Loucy (cell line): ENCODE measurements at regions not wholly inside any gene's neighbourhood (a gene's known extent, or its start where the extent isn't known, plus 50 kb on each side); places are given as distances from the start of the nearest gene placed in this dataset.

ENCODE experiments used
- H2AFZ ChIP-seq: fragments of 200-600 bp; sonication (generic); 2 replicates; pipeline ENCODE4 v1.6.0; 2016; ENCODE audit warnings: antibody characterized with exemption, mild to moderate bottlenecking, low read length, moderate library complexity
- H3F3A ChIP-seq: fragments of 200-600 bp; 2 replicates; pipeline ENCODE4 v1.6.0; 2016; ENCODE audit warnings: antibody characterized with exemption, low read depth, mild to moderate bottlenecking
- H3K27me3 ChIP-seq: fragments of 200-600 bp; sonication (generic); 2 replicates; pipeline ENCODE4 v1.6.1; 2014; ENCODE audit warnings: low read length, mild to moderate bottlenecking; ENCODE audit not compliant: insufficient read depth, poor library complexity, severe bottlenecking
- H3K36me3 ChIP-seq: fragments of 200-600 bp; sonication (generic); 2 replicates; pipeline ENCODE4 v1.6.1; 2016; ENCODE audit warnings: low read length; ENCODE audit not compliant: insufficient read depth
- H3K4me1 ChIP-seq: fragments of 200-600 bp; sonication (generic); 2 replicates; pipeline ENCODE4 v1.5.1; 2014; ENCODE audit warnings: low read length, mild to moderate bottlenecking; ENCODE audit not compliant: insufficient read depth, poor library complexity, severe bottlenecking
- H3K4me2 ChIP-seq: fragments of 200-600 bp; sonication (generic); 2 replicates; pipeline ENCODE4 v1.6.0; 2014; ENCODE audit warnings: antibody characterized with exemption, low read length, low read depth, mild to moderate bottlenecking; ENCODE audit not compliant: poor library complexity, severe bottlenecking
- H3K4me3 ChIP-seq: fragments of 200-600 bp; sonication (generic); 2 replicates; pipeline ENCODE4 v1.5.1; 2014; ENCODE audit warnings: low read length, mild to moderate bottlenecking, mixed read lengths; ENCODE audit not compliant: poor library complexity, severe bottlenecking
- H3K79me2 ChIP-seq: fragments of 200-600 bp; sonication (generic); 2 replicates; pipeline ENCODE4 v1.6.1; 2014; ENCODE audit warnings: low read length; ENCODE audit not compliant: insufficient read depth
- H3K9ac ChIP-seq: fragments of 200-600 bp; sonication (generic); 2 replicates; pipeline ENCODE4 v1.6.0; 2014; ENCODE audit warnings: mild to moderate bottlenecking, low read depth, low read length, moderate library complexity; ENCODE audit not compliant: poor library complexity, severe bottlenecking
- H3K9me2 ChIP-seq: fragments of 200-600 bp; sonication (generic); replicated peaks from 2 replicates; pipeline ENCODE4 v1.6.1; 2016; ENCODE audit warnings: low read depth, low read length, mixed read lengths
- H3K9me3 ChIP-seq: fragments of 200-600 bp; sonication (generic); 2 replicates; pipeline ENCODE4 v1.6.1; 2014; ENCODE audit warnings: mild to moderate bottlenecking, antibody characterized with exemption, low read length, low read depth; ENCODE audit not compliant: insufficient read depth
- H4K20me1 ChIP-seq: fragments of 200-600 bp; sonication (generic); 2 replicates; pipeline ENCODE4 v1.6.0; 2014; ENCODE audit warnings: antibody characterized with exemption, low read length, mild to moderate bottlenecking; ENCODE audit not compliant: insufficient read depth, poor library complexity, severe bottlenecking
- EZH2phosphoT487 ChIP-seq: fragments of 200-600 bp; IDR thresholded peaks from 2 replicates; pipeline ENCODE4 v1.6.1; 2018; ENCODE audit warnings: antibody characterized with exemption, mild to moderate bottlenecking, moderate library complexity, borderline replicate concordance
- TF ChIP-seq, protein P1 (sequence below): fragments of 200-600 bp; sonication (generic); conservative IDR thresholded peaks from 2 replicates; pipeline ENCODE4 v1.5.1; 2014; ENCODE audit warnings: mild to moderate bottlenecking, antibody characterized with exemption, low read length

DNA sequence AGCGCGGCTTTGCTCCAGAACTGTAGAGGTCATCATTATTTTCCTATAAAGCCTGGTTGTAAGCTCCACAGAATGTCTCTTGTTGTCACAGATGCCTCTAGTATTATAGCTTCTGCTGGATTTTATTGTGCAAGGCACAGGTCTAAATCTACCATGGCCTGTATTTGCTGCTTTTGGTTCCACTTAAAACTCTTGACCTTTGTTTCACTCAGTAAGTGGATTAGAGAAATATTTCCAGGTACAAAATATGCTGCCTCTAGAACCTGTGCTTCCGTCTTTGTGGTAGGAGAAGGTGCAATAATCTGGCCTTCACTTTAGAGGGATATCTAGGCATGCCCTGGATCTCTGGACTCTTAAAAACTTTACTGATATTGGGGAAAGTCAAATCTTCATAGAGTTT, 476.6 kb upstream of the CD180 start:
- H3K4me1 ChIP-seq = no peaks in the 10 kb centered on the region
- TF ChIP-seq EZH2phosphoT487 = no peak
- TF ChIP-seq, protein P1, sequence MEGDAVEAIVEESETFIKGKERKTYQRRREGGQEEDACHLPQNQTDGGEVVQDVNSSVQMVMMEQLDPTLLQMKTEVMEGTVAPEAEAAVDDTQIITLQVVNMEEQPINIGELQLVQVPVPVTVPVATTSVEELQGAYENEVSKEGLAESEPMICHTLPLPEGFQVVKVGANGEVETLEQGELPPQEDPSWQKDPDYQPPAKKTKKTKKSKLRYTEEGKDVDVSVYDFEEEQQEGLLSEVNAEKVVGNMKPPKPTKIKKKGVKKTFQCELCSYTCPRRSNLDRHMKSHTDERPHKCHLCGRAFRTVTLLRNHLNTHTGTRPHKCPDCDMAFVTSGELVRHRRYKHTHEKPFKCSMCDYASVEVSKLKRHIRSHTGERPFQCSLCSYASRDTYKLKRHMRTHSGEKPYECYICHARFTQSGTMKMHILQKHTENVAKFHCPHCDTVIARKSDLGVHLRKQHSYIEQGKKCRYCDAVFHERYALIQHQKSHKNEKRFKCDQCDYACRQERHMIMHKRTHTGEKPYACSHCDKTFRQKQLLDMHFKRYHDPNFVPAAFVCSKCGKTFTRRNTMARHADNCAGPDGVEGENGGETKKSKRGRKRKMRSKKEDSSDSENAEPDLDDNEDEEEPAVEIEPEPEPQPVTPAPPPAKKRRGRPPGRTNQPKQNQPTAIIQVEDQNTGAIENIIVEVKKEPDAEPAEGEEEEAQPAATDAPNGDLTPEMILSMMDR = no peak
- no peaks in the 10 kb centered on the region for H3F3A ChIP-seq
- no peak overlapping the region for H3K9ac ChIP-seq
- H3K9me2 ChIP-seq = no peaks in the 10 kb centered on the region
- H3K36me3 ChIP-seq = no peaks in the 10 kb centered on the region
- H2AFZ ChIP-seq = no peak overlapping the region
- no peak overlapping the region for H3K4me3 ChIP-seq
- no peaks in the 10 kb centered on the region for H3K79me2 ChIP-seq
- H3K4me2 ChIP-seq = no peak overlapping the region
- no peaks in the 10 kb centered on the region for H3K27me3 ChIP-seq
- H3K9me3 ChIP-seq = no peaks in the 10 kb centered on the region; the same call in 1 of the 2 replicates
- H4K20me1 ChIP-seq = no peaks in the 10 kb centered on the region

DNA sequence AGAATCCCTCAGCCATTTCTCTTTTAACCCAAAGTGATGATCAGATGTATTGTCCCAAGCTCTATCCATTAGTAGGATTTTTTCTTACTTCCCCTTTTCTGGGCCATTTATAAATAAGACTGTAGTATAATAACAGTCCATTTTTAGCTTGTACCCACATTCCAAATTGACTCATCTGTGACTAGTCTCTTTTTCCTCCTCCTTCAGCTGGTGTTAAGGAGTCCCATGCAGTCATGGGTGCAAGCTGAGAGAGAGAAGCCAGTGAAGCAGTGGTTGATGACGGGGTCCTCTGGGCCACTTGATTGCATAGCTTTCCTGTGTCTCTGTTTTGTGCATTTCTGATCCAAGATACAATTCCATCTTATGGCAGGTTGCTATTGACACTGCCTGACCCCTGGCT, 476.0 kb upstream of the CD180 start:
- Histone ChIP-seq H3K36me3 (no peaks in the 10 kb centered on the region), H3K4me2 (no peak overlapping the region), H3K79me2 (no peaks in the 10 kb centered on the region), H4K20me1 (no peaks in the 10 kb centered on the region), H2AFZ (no peak overlapping the region), H3K9ac (no peak overlapping the region), H3K4me1 (no peaks in the 10 kb centered on the region), H3K9me2 (no peaks in the 10 kb centered on the region), H3F3A (no peaks in the 10 kb centered on the region), H3K9me3 (peaks cover 1% of the 10 kb centered on the region), H3K4me3 (no peak overlapping the region), H3K27me3 (no peaks in the 10 kb centered on the region)
- TF ChIP-seq EZH2phosphoT487 = no peak
- TF ChIP-seq, protein P1 = no peak

DNA sequence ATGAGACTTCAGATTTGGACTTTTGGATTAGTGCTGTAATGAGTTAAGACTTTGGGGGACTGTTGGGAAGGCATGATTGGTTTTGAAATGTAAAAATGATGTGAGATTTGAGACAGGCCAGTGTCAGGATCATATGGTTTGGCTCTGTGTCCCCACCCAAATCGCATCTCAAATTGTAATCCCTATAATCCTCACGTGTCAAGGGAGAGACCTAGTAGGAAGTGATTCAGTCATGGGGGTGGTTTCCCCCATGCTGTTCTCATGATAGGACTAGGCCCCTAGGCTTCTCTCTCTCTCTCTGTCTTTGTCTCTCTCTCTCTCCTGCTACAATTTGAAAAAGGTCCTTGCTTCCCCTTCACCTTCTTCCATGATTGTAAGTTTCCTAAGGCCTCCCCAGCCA, 473.3 kb upstream of the CD180 start:
- H3K4me3 ChIP-seq = no peak overlapping the region
- H3K27me3 ChIP-seq = no peaks in the 10 kb centered on the region
- no peaks in the 10 kb centered on the region for H3K79me2 ChIP-seq
- no peak overlapping the region for H3K9ac ChIP-seq
- TF ChIP-seq, protein P1 = no peak
- no peak for TF ChIP-seq EZH2phosphoT487
- no peaks in the 10 kb centered on the region for H3K4me1 ChIP-seq
- H3K36me3 ChIP-seq = no peaks in the 10 kb centered on the region
- no peaks in the 10 kb centered on the region for H3F3A ChIP-seq
- peaks cover 11% of the 10 kb centered on the region for H3K9me3 ChIP-seq
- H3K9me2 ChIP-seq = no peaks in the 10 kb centered on the region
- H3K4me2 ChIP-seq = no peak overlapping the region
- no peaks in the 10 kb centered on the region for H4K20me1 ChIP-seq
- no peak overlapping the region for H2AFZ ChIP-seq
